ENCODE measurements at regions not wholly inside any gene's neighbourhood (a gene's known extent, or its start where the extent isn't known, plus 50 kb on each side); places are given as distances from the start of the nearest gene placed in this dataset.
"Not testable (repeated sequence)": the region's sequence is repeated elsewhere in the genome, so short reads cannot be mapped to it uniquely, and the experiment has no call there.

DNA sequence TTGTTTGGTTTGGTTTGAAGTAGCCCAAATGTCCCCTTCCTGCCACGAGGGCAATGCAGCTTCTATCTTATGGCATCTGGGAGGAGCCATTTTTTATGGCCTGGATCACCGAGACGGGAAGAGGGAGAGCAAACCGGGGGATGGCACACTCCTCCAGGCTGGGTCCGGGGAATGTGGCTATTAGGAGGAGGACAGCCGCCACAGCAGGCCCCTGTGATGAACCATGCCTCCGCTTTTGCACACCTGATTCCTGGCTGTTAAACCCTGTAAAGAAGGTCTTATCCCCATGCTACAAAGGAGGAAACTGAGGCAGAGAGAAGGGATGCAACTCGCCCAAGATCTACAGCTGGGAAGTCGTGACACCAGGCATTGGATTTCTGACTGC, 157.6 kb downstream of the OR4M2 start:
- Histone ChIP-seq H3K4me3 (ENCODE audit: low read length in 3 of 3) (no peak overlapping the region), H3K9me3 (ENCODE audit: control insufficient read depth in 2 of 3, insufficient read depth in 1 of 3, low read length in 3 of 3) (no peaks in the 10 kb centered on the region), H3K27me3 (ENCODE audit: control insufficient read depth, insufficient read depth, low read length) (no peaks in the 10 kb centered on the region), H3K4me1 (ENCODE audit: control insufficient read depth in 2 of 3, insufficient read depth in 2 of 3, low read depth in 1 of 3, low read length in 3 of 3) (no peaks in the 10 kb centered on the region), H3K9ac (ENCODE audit: low read length in 3 of 3) (no peak overlapping the region), H3K27ac (ENCODE audit: low read depth in 2 of 2, low read length in 2 of 2) (no peak overlapping the region), H3K36me3 (ENCODE audit: control insufficient read depth in 2 of 3, insufficient read depth in 3 of 3, low read length in 3 of 3) (no peaks in the 10 kb centered on the region)
- DNase-seq, result no peak
- intact Hi-C loops (cut with DNase I), result no loop called here
- FAIRE-seq, result no peak
- TF ChIP-seq, protein P1, sequence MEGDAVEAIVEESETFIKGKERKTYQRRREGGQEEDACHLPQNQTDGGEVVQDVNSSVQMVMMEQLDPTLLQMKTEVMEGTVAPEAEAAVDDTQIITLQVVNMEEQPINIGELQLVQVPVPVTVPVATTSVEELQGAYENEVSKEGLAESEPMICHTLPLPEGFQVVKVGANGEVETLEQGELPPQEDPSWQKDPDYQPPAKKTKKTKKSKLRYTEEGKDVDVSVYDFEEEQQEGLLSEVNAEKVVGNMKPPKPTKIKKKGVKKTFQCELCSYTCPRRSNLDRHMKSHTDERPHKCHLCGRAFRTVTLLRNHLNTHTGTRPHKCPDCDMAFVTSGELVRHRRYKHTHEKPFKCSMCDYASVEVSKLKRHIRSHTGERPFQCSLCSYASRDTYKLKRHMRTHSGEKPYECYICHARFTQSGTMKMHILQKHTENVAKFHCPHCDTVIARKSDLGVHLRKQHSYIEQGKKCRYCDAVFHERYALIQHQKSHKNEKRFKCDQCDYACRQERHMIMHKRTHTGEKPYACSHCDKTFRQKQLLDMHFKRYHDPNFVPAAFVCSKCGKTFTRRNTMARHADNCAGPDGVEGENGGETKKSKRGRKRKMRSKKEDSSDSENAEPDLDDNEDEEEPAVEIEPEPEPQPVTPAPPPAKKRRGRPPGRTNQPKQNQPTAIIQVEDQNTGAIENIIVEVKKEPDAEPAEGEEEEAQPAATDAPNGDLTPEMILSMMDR (IDR thresholded peaks at IDR 0.05; ENCODE audit: borderline replicate concordance, extremely low read depth, insufficient read depth), result no peak

GRCh38 chr15:22238276-22238958, 158.1 kb downstream of the OR4M2 start:
- H3K4me3 ChIP-seq (ENCODE audit: low read length in 3 of 3); H3K4me1 ChIP-seq (ENCODE audit: control insufficient read depth in 2 of 3, insufficient read depth in 2 of 3, low read depth in 1 of 3, low read length in 3 of 3); FAIRE-seq: not testable (repeated sequence)

GRCh38 chr15:22238959-22239805, 158.9 kb downstream of the OR4M2 start:
- H3K4me3 ChIP-seq (ENCODE audit: low read length in 3 of 3); H3K27ac ChIP-seq (ENCODE audit: low read depth in 2 of 2, low read length in 2 of 2); DNase-seq; H3K27me3 ChIP-seq (ENCODE audit: control insufficient read depth, insufficient read depth, low read length); H3K36me3 ChIP-seq (ENCODE audit: control insufficient read depth in 2 of 3, insufficient read depth in 3 of 3, low read length in 3 of 3); FAIRE-seq; H3K9ac ChIP-seq (ENCODE audit: low read length in 3 of 3); H3K9me3 ChIP-seq (ENCODE audit: control insufficient read depth in 2 of 3, insufficient read depth in 1 of 3, low read length in 3 of 3); H3K4me1 ChIP-seq (ENCODE audit: control insufficient read depth in 2 of 3, insufficient read depth in 2 of 3, low read depth in 1 of 3, low read length in 3 of 3); intact Hi-C loops (cut with DNase I): not testable (repeated sequence)

More at GRCh38 chr15:22238276-22238958, 158.1 kb downstream of the OR4M2 start:
- H3K9me3 ChIP-seq (ENCODE audit: control insufficient read depth in 2 of 3, insufficient read depth in 1 of 3, low read length in 3 of 3); H3K9ac ChIP-seq (ENCODE audit: low read length in 3 of 3); H3K27me3 ChIP-seq (ENCODE audit: control insufficient read depth, insufficient read depth, low read length); H3K36me3 ChIP-seq (ENCODE audit: control insufficient read depth in 2 of 3, insufficient read depth in 3 of 3, low read length in 3 of 3); DNase-seq; H3K27ac ChIP-seq (ENCODE audit: low read depth in 2 of 2, low read length in 2 of 2); intact Hi-C loops (cut with DNase I): not testable (repeated sequence)

GRCh38 chr15:22239806-22240180, 159.5 kb downstream of the OR4M2 start:
- TF ChIP-seq, protein P1 (IDR thresholded peaks at IDR 0.05; ENCODE audit: borderline replicate concordance, extremely low read depth, insufficient read depth), result no peak
- H3K9ac ChIP-seq (ENCODE audit: low read length in 3 of 3), result no peak overlapping the region
- H3K4me3 ChIP-seq (ENCODE audit: low read length in 3 of 3), result no peak overlapping the region
- no peaks in the 10 kb centered on the region for H3K36me3 ChIP-seq (ENCODE audit: control insufficient read depth in 2 of 3, insufficient read depth in 3 of 3, low read length in 3 of 3)
- intact Hi-C loops (cut with DNase I), result no loop called here
- H3K27me3 ChIP-seq (ENCODE audit: control insufficient read depth, insufficient read depth, low read length), result no peaks in the 10 kb centered on the region
- peaks cover 0 to 2% (median 0%) of the 10 kb centered on the region in 3 donors for H3K9me3 ChIP-seq (ENCODE audit: control insufficient read depth in 2 of 3, insufficient read depth in 1 of 3, low read length in 3 of 3)
- DNase-seq, result peak in 1 of 5 donors; percentile 0
- H3K27ac ChIP-seq (ENCODE audit: low read depth in 2 of 2, low read length in 2 of 2), result no peak overlapping the region
- FAIRE-seq, result no peak
- H3K4me1 ChIP-seq (ENCODE audit: control insufficient read depth in 2 of 3, insufficient read depth in 2 of 3, low read depth in 1 of 3, low read length in 3 of 3), result no peaks in the 10 kb centered on the region

All from kidney (tissue), 13 donors.